ENCODE measurements at regions not wholly inside any gene's neighbourhood (a gene's known extent, or its start where the extent isn't known, plus 50 kb on each side); places are given as distances from the start of the nearest gene placed in this dataset.

DNA sequence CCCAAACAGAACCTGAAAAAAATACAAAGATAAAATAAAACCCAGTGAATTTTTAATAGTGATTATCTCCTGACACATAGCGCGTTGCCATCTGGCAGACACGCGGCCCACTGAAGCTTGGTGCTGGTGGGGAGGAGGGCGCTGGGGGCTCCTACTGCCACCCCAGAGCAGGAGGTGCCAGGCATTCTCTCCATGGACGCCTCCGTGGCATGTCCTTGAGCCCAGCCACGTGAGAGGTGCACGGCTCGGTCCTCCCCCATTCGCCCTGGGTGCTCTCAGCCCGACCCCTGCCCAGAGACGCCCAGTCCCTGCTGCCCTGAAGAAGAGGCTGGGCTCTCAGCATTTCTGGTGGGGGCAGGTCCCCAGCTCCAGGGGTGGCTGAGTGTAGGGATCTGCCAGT is 142.2 kb upstream of the GSE1 start:
- TF ChIP-seq, protein P1, sequence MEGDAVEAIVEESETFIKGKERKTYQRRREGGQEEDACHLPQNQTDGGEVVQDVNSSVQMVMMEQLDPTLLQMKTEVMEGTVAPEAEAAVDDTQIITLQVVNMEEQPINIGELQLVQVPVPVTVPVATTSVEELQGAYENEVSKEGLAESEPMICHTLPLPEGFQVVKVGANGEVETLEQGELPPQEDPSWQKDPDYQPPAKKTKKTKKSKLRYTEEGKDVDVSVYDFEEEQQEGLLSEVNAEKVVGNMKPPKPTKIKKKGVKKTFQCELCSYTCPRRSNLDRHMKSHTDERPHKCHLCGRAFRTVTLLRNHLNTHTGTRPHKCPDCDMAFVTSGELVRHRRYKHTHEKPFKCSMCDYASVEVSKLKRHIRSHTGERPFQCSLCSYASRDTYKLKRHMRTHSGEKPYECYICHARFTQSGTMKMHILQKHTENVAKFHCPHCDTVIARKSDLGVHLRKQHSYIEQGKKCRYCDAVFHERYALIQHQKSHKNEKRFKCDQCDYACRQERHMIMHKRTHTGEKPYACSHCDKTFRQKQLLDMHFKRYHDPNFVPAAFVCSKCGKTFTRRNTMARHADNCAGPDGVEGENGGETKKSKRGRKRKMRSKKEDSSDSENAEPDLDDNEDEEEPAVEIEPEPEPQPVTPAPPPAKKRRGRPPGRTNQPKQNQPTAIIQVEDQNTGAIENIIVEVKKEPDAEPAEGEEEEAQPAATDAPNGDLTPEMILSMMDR (IDR thresholded peaks at IDR 0.05) = no peak
- no peak for TF ChIP-seq EP300 (IDR thresholded peaks at IDR 0.05; ENCODE audit: low read depth)
